Esophagus muscularis mucosa (tissue), 3 donors: ENCODE measurements at regions not wholly inside any gene's neighbourhood (a gene's known extent, or its start where the extent isn't known, plus 50 kb on each side); places are given as distances from the start of the nearest gene placed in this dataset.

Experiments used
- CTCF ChIP-seq, 3 experiments: fragments of 200-600 bp in 2 of 3; fragments of 450-650 bp in 1 of 3; sonication (generic) in 2 of 3; IDR thresholded peaks; one replicate each; pipeline ENCODE4 v1.5.1; 2017 to 2019; ENCODE audit warnings: antibody characterized with exemption in 3 of 3, mild to moderate bottlenecking in 2 of 3, moderate library complexity in 1 of 3
- POLR2A ChIP-seq: fragments of 450-650 bp; IDR thresholded peaks from one replicate; pipeline ENCODE4 v1.6.1; 2017; ENCODE audit warnings: antibody characterized with exemption, moderate library complexity, mild to moderate bottlenecking, low read depth
- POLR2AphosphoS5 ChIP-seq, 2 donors: sonication (generic); formaldehyde crosslinking; IDR thresholded peaks; one replicate each; pipeline ENCODE4 v1.6.1; 2017; ENCODE audit warnings: antibody characterized with exemption in 2 of 2

- no peak for TF ChIP-seq POLR2A
- TF ChIP-seq CTCF (IDR thresholded peaks at IDR 0.05), result no peak
- TF ChIP-seq POLR2AphosphoS5 (IDR thresholded peaks at IDR 0.05), result no peak
Measured at GRCh38 chr5:92941806-92942205, 639.2 kb downstream of the NR2F1-AS1 start.
